GM12875 (cell line): ENCODE measurements at regions not wholly inside any gene's neighbourhood (a gene's known extent, or its start where the extent isn't known, plus 50 kb on each side); places are given as distances from the start of the nearest gene placed in this dataset.

Experiments used
- H3K4me3 ChIP-seq: one replicate; pipeline ENCODE4 v1.5.1; 2011; ENCODE audit warnings: low read depth, low read length, control low read depth
- CTCF ChIP-seq: IDR thresholded peaks from 2 replicates; pipeline ENCODE4 v1.5.1; 2011; ENCODE audit warnings: low read depth, mild to moderate bottlenecking, control low read depth, inconsistent platforms, low read length, moderate library complexity, borderline replicate concordance; ENCODE audit not compliant: insufficient read depth

- H3K4me3 ChIP-seq: no peak overlapping the region
- TF ChIP-seq CTCF: no peak
These were observed 237.2 kb upstream of the SPRY2 start for GRCh38 chr13:80577926-80578670.

- H3K4me3 ChIP-seq: no peak overlapping the region
- TF ChIP-seq CTCF: no peak
These were observed 236.4 kb upstream of the SPRY2 start for GRCh38 chr13:80577285-80577684.

DNA sequence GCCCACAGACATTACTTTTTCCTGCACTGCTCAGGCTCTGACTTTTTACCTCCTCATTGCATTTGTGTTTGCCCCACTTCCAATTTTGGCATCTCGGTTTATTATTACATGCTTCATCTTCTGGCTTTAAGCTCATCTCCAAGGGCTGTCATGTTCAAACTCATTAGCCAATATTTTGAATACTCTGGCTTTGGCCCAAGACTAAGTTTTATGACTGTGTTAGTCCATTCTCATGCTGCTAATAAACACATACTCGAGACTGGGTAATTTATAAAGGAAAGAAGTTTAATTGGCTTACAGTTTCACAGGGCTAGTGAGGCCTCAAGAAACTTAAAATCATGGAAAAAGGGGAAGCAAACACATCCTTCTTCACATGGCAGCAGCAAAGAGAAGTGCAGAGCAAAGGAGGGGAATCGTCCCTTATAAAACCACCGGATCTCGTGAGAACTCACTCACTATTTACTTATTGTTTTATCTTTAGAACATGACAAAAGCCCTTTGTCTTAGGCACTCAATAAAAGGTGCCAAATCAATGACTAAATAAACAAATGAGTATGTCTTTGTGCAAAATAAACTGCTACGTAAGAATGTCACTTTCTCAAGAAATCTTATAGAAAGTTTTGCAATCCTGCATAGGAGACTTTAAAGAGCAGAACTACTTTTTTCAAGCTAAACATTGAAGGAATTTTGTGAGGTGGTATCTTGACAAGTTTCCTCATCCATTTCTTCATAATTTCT is 233.4 kb upstream of the SPRY2 start:
- no peak overlapping the region for H3K4me3 ChIP-seq
- TF ChIP-seq CTCF: no peak

DNA sequence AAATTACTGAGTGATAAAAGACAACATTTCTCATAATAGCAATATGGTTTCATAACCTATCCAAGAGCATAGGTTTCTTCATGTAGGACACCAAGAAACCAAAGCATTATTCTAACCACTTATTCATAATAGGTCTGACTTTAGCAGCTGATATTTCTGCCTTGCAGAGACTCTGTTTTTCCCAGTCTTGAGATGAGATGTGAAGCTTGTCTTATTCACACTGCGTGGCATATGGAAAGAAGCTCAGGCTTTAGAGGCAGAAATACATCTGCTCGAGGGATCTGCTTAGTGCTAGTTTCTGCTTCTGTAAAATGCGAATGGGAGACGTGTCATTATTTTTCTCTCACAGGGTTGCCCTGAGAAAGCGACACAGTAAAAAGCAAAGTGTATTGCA is 232.0 kb upstream of the SPRY2 start:
- no peak for TF ChIP-seq CTCF
- H3K4me3 ChIP-seq: no peak overlapping the region

DNA sequence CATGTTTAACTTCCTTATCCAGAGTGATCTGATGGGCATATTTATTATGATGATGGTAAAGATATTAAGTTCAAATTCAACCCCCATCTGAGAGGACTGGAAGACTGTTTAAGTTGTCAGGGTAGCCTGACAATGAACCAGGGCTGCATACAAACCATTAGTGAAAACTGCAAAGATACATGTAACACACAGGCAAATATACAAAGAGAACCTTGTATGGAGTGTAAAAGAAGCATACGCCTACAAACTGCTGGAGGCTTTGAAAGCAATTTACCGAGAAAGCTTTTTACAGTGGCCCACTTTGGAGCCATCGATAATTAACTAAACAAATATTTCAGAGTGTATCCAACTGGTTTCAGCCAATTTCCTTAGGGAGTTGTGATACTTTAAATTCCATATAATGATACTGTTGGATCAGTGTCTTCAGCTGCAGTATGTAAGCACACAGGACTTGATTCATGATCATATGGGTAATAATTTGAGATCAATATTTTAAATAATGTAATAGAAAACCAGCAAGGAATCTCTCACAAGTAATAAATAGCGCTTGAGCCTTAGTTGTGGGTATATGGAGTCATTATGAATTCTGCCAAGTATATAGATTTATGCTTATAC is 231.5 kb upstream of the SPRY2 start:
- no peak for TF ChIP-seq CTCF
- no peak overlapping the region for H3K4me3 ChIP-seq

GRCh38 chr13:80571346-80572307 is 230.7 kb upstream of the SPRY2 start:
- H3K4me3 ChIP-seq: no peak overlapping the region
- no peak for TF ChIP-seq CTCF
